ENCODE measurements at regions not wholly inside any gene's neighbourhood (a gene's known extent, or its start where the extent isn't known, plus 50 kb on each side); places are given as distances from the start of the nearest gene placed in this dataset.

GRCh38 chr2:52036853-52037252 is 1004.9 kb upstream of the NRXN1 start:
- Mint-ChIP-seq H3K36me3 (ENCODE audit: unreplicated experiment) (no peaks in the 10 kb centered on the region), H3K9me3 (ENCODE audit: unreplicated experiment) (peaks cover 5% of the 10 kb centered on the region), H3K27ac (ENCODE audit: unreplicated experiment) (no peak overlapping the region), H3K4me1 (ENCODE audit: unreplicated experiment) (no peaks in the 10 kb centered on the region), H3K4me3 (ENCODE audit: unreplicated experiment) (no peak overlapping the region), H3K27me3 (ENCODE audit: unreplicated experiment) (peaks cover 2% of the 10 kb centered on the region)
- TF ChIP-seq CTCF (IDR thresholded peaks at IDR 0.05): no peak
- no peak for DNase-seq (ENCODE audit: extremely low spot score, unreplicated experiment)

GRCh38 chr2:52036024-52036423 is 1004.1 kb upstream of the NRXN1 start:
- TF ChIP-seq CTCF (IDR thresholded peaks at IDR 0.05): no peak
- no peak overlapping the region for H3K4me3 Mint-ChIP-seq (ENCODE audit: unreplicated experiment)

GRCh38 chr2:52035391-52035790 is 1003.5 kb upstream of the NRXN1 start:
- no peak overlapping the region for H3K27ac Mint-ChIP-seq (ENCODE audit: unreplicated experiment)
- no peak for DNase-seq (ENCODE audit: extremely low spot score, unreplicated experiment)
- H3K9me3 Mint-ChIP-seq (ENCODE audit: unreplicated experiment): peaks cover 5% of the 10 kb centered on the region
- H3K36me3 Mint-ChIP-seq (ENCODE audit: unreplicated experiment): no peaks in the 10 kb centered on the region
- H3K27me3 Mint-ChIP-seq (ENCODE audit: unreplicated experiment): peaks cover 2% of the 10 kb centered on the region
- no peaks in the 10 kb centered on the region for H3K4me1 Mint-ChIP-seq (ENCODE audit: unreplicated experiment)
- TF ChIP-seq CTCF (IDR thresholded peaks at IDR 0.05): no peak
- no peak overlapping the region for H3K4me3 Mint-ChIP-seq (ENCODE audit: unreplicated experiment)

More at GRCh38 chr2:52036024-52036423, 1004.1 kb upstream of the NRXN1 start:
- H3K4me1 Mint-ChIP-seq (ENCODE audit: unreplicated experiment): no peaks in the 10 kb centered on the region
- peaks cover 5% of the 10 kb centered on the region for H3K9me3 Mint-ChIP-seq (ENCODE audit: unreplicated experiment)
- no peaks in the 10 kb centered on the region for H3K36me3 Mint-ChIP-seq (ENCODE audit: unreplicated experiment)
- DNase-seq (ENCODE audit: extremely low spot score, unreplicated experiment): no peak
- no peak overlapping the region for H3K27ac Mint-ChIP-seq (ENCODE audit: unreplicated experiment)
- H3K27me3 Mint-ChIP-seq (ENCODE audit: unreplicated experiment): peaks cover 2% of the 10 kb centered on the region

GRCh38 chr2:52034706-52035105 is 1002.8 kb upstream of the NRXN1 start:
- Mint-ChIP-seq H3K27ac (ENCODE audit: unreplicated experiment) (no peak overlapping the region), H3K36me3 (ENCODE audit: unreplicated experiment) (no peaks in the 10 kb centered on the region), H3K4me3 (ENCODE audit: unreplicated experiment) (no peak overlapping the region)

GRCh38 chr2:52022006-52022405 is 990.1 kb upstream of the NRXN1 start:
- Mint-ChIP-seq H3K9me3 (ENCODE audit: unreplicated experiment) (no peaks in the 10 kb centered on the region), H3K4me1 (ENCODE audit: unreplicated experiment) (no peaks in the 10 kb centered on the region), H3K36me3 (ENCODE audit: unreplicated experiment) (no peaks in the 10 kb centered on the region), H3K4me3 (ENCODE audit: unreplicated experiment) (no peak overlapping the region), H3K27ac (ENCODE audit: unreplicated experiment) (no peak overlapping the region), H3K27me3 (ENCODE audit: unreplicated experiment) (peaks cover 2% of the 10 kb centered on the region)
- DNase-seq (ENCODE audit: extremely low spot score, unreplicated experiment): no peak
- no peak for TF ChIP-seq CTCF (IDR thresholded peaks at IDR 0.05)

More at GRCh38 chr2:52034706-52035105, 1002.8 kb upstream of the NRXN1 start:
- no peaks in the 10 kb centered on the region for H3K4me1 Mint-ChIP-seq (ENCODE audit: unreplicated experiment)
- no peak for DNase-seq (ENCODE audit: extremely low spot score, unreplicated experiment)
- peaks cover 2% of the 10 kb centered on the region for H3K27me3 Mint-ChIP-seq (ENCODE audit: unreplicated experiment)
- H3K9me3 Mint-ChIP-seq (ENCODE audit: unreplicated experiment): peaks cover 5% of the 10 kb centered on the region
- TF ChIP-seq CTCF (IDR thresholded peaks at IDR 0.05): peak; percentile 28
